Posterior vena cava (tissue), 2 donors: ENCODE measurements at regions not wholly inside any gene's neighbourhood (a gene's known extent, or its start where the extent isn't known, plus 50 kb on each side); places are given as distances from the start of the nearest gene placed in this dataset.

Source experiments
- DNase-seq: peaks from one replicate; pipeline ENCODE4 v3.0.0-alpha.2; 2020; ENCODE audit warnings: low spot score
- intact Hi-C, 2 donors: fragments of 100-400 bp; cut with DNase I; formaldehyde crosslinking; loops; one replicate each; pipeline versions ENCODE4 v1.14.1 to v1.14.2; 2022 to 2023
- donor health status: DM: yes; HTN: yes; CAD: no.
- donor health status: DM: yes; HTN: yes; CAD: no.

- DNase-seq = no peak
- intact Hi-C loops = no loop called here
These were observed 70.5 kb upstream of the CIBAR2 start for GRCh38 chr16:85182774-85183173.

DNA sequence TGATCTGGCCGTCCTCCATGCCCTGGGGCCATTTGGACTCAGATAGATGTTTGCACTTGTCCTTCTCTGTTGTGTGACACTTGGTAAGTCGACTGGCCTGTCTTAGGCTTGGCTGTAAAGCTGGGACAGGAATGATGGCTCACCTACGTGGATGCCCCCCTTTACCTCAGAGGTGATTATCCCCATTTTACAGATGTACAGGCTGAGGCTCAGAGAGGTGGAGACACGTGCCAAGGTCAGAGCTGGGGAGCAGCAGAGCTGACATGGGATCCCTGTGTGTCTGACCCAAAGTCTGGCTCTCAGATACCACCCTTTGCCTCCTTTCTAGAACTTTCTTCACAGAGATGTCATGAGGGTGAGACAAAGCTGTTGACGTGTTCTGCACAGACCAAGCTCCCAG, 71.3 kb upstream of the CIBAR2 start:
- DNase-seq = no peak
- intact Hi-C loops = no loop called here

DNA sequence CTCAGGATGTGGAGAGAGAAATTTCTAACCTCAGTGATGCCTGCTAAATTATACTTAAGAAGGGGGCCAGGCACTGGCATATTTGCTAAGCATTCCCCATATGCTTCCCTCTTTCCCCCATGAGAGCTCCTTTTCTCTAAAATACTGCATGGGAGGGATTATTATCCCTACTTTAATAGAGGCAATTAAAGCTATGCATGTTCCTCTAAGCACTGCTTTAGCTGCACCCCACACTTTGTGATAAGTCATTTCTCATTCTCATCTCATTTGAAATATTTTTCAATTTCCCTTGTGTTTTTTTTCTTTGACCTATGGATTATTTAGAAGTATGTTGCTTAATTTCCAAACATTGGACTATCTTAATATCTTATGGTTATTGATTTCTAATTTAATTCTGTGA, 72.1 kb upstream of the CIBAR2 start:
- no peak for DNase-seq
- intact Hi-C loops = no loop called here

DNA sequence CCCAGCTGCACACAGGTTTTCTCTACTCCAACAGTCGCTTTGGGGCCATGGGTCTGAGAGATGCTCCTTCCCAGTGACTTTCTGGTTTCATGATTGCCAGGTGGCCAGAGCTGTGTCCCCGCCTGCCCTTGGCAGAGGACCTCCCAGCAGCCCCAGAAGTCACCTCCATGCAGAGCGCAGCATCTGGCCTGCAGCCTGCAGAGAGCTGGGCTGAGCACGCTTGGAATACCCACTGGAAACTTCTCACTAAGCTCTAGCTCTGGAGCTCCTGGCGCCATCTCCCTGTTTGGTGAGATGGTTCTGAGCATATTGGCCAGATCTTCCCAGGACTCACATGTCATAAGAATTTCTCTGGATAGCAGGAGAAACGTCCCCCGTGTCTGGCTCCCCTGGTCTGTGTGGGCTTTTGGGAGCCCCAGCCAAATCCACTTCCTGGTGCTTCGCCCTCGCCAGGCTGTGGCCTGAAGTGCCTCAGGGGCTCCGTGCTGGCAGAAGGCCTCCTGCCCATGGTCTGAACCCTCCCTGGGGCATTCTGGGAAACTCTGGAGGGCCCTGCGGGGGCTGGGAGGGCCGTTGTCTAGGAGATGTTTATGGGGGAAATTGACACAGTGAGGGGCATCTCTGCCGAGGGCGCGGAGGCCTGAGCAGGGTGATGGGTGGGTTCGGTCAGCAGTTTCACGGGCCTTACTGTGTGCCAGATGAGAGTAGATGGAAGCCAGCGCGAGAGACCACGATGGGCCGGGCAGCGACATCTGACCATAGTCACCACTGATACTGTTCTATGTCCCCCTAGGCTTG, 73.2 kb upstream of the CIBAR2 start:
- intact Hi-C loops = no loop called here
- DNase-seq = no peak

GRCh38 chr16:85187002-85187401, 74.7 kb upstream of the CIBAR2 start:
- intact Hi-C loops = no loop called here
- DNase-seq = no peak

GRCh38 chr16:85187447-85187846, 75.2 kb upstream of the CIBAR2 start:
- intact Hi-C loops = no loop called here
- no peak for DNase-seq

DNA sequence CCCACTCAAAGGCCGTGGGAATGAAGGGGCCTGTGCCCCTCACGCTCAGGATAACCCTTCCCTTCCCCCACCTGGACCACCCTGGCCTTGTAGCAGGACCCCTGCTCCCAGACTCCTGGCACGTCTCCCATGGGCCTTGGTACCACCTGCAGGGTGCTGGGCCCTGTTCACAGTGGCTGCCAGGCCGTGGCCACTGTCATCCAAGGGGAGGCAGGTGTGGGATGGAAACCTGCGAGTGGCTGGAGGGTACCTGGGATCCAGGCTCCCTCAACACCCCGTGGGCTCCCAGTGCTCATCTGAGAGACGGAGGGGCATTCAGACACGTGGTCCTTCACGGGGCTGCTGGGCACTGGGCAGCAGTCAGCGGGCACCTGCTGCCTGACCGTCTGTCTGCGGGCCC, 75.6 kb upstream of the CIBAR2 start:
- intact Hi-C loops = no loop called here
- no peak for DNase-seq

- no peak for DNase-seq
- intact Hi-C loops = no loop called here
These were observed 76.8 kb upstream of the CIBAR2 start for GRCh38 chr16:85188822-85189672.

DNA sequence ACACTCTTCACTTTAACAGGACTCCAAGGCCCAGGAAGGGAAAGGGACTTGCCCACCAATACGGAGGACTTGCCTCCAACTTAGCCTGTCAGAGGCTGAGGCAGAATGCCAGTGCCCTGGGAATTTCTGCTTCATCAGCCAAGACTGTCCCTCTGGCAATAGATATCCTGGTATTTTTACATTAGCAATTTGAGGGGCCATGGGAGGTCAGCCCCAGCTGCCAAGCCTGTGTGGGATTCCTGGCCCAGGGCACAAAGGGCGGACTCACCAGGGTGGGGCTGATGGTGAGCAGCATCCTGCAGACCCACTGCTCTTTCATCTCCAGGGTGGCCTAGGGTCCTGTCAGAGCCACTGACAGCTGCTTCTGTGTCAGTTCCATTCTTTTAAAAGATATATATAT, 78.3 kb upstream of the CIBAR2 start:
- intact Hi-C loops = no loop called here
- peak; percentile 55 for DNase-seq

DNA sequence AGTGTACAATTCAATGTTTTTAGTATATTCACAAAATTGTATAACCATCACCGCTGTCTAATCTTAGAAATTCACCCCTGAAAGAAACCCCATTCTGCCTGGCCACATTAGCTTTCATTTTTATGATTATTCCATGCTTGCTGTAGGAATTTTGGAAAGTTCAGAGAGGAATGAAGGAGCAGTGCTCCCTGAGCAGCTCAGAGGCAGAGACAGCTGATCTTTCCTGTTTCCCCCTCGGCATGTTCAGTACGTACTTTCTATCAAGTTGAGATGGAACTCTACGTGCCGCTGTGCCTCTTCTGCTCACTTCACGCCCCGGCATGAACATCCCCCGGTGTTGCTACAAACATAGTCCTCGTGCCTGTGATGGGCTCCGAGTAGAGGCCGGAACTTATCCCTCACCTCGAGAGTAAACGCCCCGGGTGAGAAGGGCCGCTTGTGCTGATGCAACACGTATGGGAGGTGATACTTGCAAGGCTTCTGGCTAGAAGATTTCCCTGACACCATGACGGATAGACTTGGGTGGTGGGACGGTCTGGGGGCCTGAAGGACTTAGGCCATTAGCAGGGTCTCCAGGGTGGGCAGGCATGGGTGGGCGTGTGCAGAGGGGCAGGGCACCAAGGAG, 79.2 kb upstream of the CIBAR2 start:
- DNase-seq = no peak
- intact Hi-C loops = no loop called here

DNA sequence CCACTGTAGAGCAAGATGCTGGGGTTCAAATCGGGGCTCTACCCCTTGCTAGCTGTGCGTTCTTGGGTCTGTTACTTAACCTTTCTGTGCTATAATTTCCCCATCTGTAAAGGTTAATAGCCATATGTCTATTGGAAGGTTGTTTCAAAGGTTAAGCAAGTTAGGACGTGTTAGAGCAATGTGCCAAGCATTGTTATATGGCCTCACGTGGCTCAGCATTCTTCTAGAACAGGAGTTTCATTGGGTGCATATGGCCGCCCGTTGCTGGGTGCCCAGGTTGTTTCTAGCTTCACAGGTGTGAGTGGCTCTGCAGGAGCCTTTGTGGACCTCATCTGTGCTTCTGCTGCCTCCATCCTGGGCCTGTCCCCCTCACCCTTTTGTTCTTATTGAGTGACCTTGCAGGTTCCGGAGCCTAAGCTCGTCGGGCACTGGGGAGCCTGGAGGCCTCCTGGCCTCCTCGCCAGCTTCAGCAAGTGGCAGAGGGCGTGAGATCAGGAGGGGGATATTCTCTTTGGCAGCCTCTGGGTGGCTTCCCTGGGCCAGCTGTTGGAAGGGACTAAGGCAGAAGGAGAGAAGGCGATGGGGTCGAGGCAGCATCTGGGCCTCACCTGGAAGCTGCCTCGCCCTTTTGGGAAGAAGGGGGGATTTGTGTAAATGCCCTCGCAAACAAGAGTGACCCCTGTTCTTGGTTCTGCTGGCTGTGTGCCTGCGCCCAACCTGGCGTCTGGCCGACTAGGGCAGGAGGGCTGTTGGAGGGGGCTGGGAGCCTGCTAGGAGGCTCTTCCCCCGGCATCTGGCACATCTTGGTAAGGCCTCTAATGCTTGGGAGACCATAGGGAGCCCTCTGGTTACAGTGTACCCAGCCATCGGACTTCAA, 80.2 kb upstream of the CIBAR2 start:
- intact Hi-C loops = no loop called here
- DNase-seq = no peak

DNA sequence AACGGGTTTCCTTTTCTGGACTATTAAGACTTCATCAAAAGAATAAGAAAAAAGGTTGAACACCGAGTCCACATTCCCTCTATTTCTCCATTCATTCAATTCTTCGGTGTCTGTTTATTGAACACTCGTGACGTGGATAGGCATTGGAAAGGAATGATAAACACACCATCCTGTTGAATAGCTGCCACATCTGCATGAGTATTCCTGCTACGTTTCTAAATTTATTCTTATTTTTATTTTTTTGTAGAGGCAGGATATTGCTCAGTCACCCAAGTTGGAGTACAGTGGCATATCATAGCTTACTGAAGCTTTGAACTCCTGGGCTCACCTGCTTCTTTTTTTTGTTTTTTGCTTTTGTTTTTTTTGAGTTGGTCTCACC, 80.8 kb upstream of the CIBAR2 start:
- DNase-seq = no peak
- intact Hi-C loops = no loop called here

DNA sequence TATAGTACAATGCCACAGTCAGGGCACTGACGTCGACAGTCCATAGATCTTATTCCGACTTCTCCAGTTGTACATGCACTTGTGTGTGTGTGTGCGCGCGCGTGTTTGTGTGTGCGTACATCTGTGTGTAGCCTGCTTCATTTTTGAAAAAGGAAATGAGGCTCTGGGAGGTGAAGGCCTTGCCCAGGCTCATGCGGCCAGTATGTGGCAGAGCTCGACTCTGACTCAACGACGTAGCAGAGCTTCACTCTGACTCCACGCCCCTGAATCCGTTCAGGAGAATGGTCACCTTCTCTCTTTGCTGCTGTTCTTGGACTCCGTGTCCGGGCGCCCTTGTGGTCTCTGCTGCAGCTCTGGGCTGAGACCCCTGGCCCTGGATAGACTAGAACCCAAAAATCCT, 81.6 kb upstream of the CIBAR2 start:
- no peak for DNase-seq
- intact Hi-C loops = no loop called here

- no peak for DNase-seq
- intact Hi-C loops = loop anchor here in 1 of 2 donors (5.0 kb wide), 1 partner anchor 1213 kb away; no protein-coding TSS in a partner anchor
These were observed 82.3 kb upstream of the CIBAR2 start for GRCh38 chr16:85194307-85195270.

DNA sequence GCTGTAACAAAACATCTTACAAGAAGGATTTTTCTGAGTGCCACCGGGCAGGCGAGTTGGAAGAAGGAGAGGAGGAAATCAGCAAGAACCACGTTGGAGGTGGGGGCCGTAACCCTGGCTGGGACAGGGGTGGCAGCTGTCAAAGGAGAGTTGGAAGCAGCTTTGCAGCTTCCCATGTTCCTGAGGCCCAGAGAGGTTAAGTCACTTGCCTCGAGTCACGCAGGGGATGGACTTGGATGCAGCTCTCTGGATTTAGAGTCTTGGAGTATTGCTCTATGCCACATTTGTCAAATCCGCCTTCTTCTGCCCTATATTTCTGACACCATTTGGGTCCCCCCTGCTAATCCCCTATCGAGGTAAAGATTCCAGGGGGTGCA, 83.0 kb upstream of the CIBAR2 start:
- DNase-seq = no peak
- intact Hi-C loops = loop anchor here in 1 of 2 donors (5.0 kb wide), 1 partner anchor 1212 kb away; no protein-coding TSS in a partner anchor

GRCh38 chr16:85195900-85196772, 83.9 kb upstream of the CIBAR2 start:
- intact Hi-C loops = loop anchor here in 1 of 2 donors (5.0 kb wide), 1 partner anchor 1211 kb away; no protein-coding TSS in a partner anchor
- DNase-seq = peak; percentile 81

DNA sequence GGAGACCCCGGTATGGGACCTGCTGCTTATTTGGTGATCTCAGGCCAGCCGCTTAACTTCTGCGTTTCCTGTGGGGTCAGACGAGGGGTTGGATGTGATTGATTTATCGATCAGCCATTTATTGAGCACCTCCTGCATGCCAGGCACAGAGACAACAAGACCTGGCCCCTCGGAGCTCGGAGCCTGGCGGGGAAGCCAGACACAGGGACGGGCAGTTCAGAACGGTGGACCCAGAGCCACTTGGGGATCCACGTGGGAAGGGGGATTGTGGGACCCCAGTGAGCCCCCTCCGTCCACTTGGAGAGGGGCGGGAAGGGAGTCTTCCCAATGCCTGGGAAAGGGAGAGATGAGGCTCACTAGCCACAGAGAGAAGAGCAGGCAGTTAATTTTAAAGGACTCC, 84.7 kb upstream of the CIBAR2 start:
- no peak for DNase-seq
- intact Hi-C loops = loop anchor here in 1 of 2 donors (5.0 kb wide), 1 partner anchor 1210 kb away; no protein-coding TSS in a partner anchor
